Epithelial cell of esophagus (primary cell): ENCODE measurements at regions not wholly inside any gene's neighbourhood (a gene's known extent, or its start where the extent isn't known, plus 50 kb on each side); places are given as distances from the start of the nearest gene placed in this dataset.

Experiments
- DNase-seq: peaks from one replicate; pipeline ENCODE4 v3.0.0; 2010; ENCODE audit warnings: low read depth
- H3K4me3 ChIP-seq: 2 replicates; pipeline ENCODE4 v1.5.1; 2011; ENCODE audit warnings: mild to moderate bottlenecking, low read length, control low read depth
- CTCF ChIP-seq: IDR thresholded peaks from 2 replicates; pipeline ENCODE4 v1.5.1; 2011; ENCODE audit warnings: low read depth, mild to moderate bottlenecking, low read length, control low read depth, inconsistent platforms; ENCODE audit not compliant: insufficient read depth; ENCODE audit errors: missing control alignments

GRCh38 chr2:139867601-139868226 lies 1087.5 kb upstream of the NXPH2 start:
- no peak for TF ChIP-seq CTCF
- peak; percentile 66 for DNase-seq
- no peak overlapping the region for H3K4me3 ChIP-seq

- no peak overlapping the region for H3K4me3 ChIP-seq
- peak; percentile 83 for DNase-seq
- no peak for TF ChIP-seq CTCF
These were observed 1084.7 kb upstream of the NXPH2 start for GRCh38 chr2:139864821-139865302.

GRCh38 chr2:139854769-139855483 lies 1074.7 kb upstream of the NXPH2 start:
- DNase-seq, result no peak
- no peak overlapping the region for H3K4me3 ChIP-seq
- TF ChIP-seq CTCF, result no peak

GRCh38 chr2:139850254-139850890 lies 1070.2 kb upstream of the NXPH2 start:
- DNase-seq, result no peak
- TF ChIP-seq CTCF, result no peak
- no peak overlapping the region for H3K4me3 ChIP-seq

- TF ChIP-seq CTCF, result no peak
- H3K4me3 ChIP-seq, result no peak overlapping the region
- no peak for DNase-seq
These were observed 1056.6 kb upstream of the NXPH2 start for GRCh38 chr2:139836769-139837168.

- no peak for DNase-seq
- no peak overlapping the region for H3K4me3 ChIP-seq
- no peak for TF ChIP-seq CTCF
These were observed 1054.9 kb upstream of the NXPH2 start for GRCh38 chr2:139835101-139835500.
